ENCODE measurements at regions not wholly inside any gene's neighbourhood (a gene's known extent, or its start where the extent isn't known, plus 50 kb on each side); places are given as distances from the start of the nearest gene placed in this dataset.
"Not testable (repeated sequence)": the region's sequence is repeated elsewhere in the genome, so short reads cannot be mapped to it uniquely, and the experiment has no call there.

DNA sequence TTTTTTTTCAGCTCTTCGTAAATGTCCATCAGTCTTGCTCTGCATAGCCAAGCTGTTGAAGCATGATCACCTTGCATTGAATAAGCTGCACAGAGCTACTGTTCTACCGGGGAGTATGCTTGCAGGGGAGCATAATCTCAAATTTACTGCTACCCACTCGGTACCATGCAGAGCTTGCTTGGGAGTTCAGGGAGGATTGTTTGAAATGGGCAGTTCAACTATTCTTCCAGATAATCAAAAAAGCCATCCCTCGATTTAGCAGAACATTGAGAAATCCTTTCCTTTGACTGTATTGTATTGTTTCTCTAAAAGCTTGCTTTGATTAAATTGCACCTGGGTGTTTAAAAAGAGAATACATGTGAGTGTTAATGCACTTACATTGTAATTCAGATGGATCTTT lies 332.6 kb downstream of the UTRN start:
- no peaks in the 10 kb centered on the region for H3K36me3 ChIP-seq (ENCODE audit: control insufficient read depth, insufficient read depth, low read length)
- H3K4me3 ChIP-seq (ENCODE audit: low read depth, low read length) = no peak overlapping the region
- H3K27me3 ChIP-seq (ENCODE audit: control insufficient read depth, insufficient read depth, low read length) = no peaks in the 10 kb centered on the region
- peaks cover 35% of the 10 kb centered on the region for H3K4me1 ChIP-seq (ENCODE audit: control insufficient read depth, insufficient read depth, low read length)
- no peaks in the 10 kb centered on the region for H3K9me3 ChIP-seq (ENCODE audit: control insufficient read depth, insufficient read depth, low read length)
- no peak overlapping the region for H3K9ac ChIP-seq (ENCODE audit: low read depth, low read length)

DNA sequence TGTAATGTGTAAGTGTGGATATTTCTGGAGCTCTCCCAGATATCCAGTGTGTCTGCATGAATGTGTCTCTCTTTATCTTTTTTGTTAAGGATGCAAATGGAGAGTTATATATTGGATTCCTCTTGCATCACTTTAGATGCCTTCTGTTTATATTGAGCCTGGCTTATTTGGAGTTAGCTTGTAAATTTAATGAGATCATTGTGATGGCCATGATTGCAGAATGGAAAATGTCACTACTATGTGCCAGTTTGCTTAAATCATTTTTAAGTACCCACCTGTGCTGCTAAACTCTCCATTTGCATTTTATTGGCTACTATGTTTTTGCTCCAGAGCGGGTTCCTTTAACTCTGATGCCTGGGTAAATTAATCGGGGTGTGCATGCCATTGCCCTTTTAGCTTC lies 334.8 kb downstream of the UTRN start:
- Histone ChIP-seq H3K9me3 (ENCODE audit: control insufficient read depth, insufficient read depth, low read length) (no peaks in the 10 kb centered on the region), H3K4me3 (ENCODE audit: low read depth, low read length) (no peak overlapping the region), H3K4me1 (ENCODE audit: control insufficient read depth, insufficient read depth, low read length) (peaks cover 18% of the 10 kb centered on the region), H3K36me3 (ENCODE audit: control insufficient read depth, insufficient read depth, low read length) (no peaks in the 10 kb centered on the region), H3K27me3 (ENCODE audit: control insufficient read depth, insufficient read depth, low read length) (no peaks in the 10 kb centered on the region), H3K9ac (ENCODE audit: low read depth, low read length) (no peak overlapping the region)

DNA sequence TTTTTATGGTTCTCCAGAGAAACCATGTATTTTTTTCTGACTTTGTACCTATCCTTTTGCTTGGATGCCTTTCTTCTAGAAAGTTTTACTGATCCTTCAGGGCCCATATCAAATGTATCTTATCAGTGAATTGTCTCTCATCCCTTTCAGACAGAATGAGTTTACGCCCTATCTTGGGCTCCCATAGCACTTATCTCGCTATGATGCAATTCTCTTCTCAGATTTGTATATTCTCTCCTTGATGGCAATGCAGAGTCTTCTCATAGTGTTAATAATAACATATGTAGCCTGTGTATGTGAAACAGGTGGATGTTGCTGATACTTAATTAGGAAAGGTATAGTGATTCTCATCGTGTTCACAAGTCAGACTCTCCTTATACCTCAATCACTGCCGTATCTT lies 336.2 kb downstream of the UTRN start:
- Histone ChIP-seq H3K9me3 (ENCODE audit: control insufficient read depth, insufficient read depth, low read length) (no peaks in the 10 kb centered on the region), H3K9ac (ENCODE audit: low read depth, low read length) (no peak overlapping the region), H3K27me3 (ENCODE audit: control insufficient read depth, insufficient read depth, low read length) (no peaks in the 10 kb centered on the region), H3K4me1 (ENCODE audit: control insufficient read depth, insufficient read depth, low read length) (peaks cover 18% of the 10 kb centered on the region), H3K4me3 (ENCODE audit: low read depth, low read length) (no peak overlapping the region), H3K36me3 (ENCODE audit: control insufficient read depth, insufficient read depth, low read length) (no peaks in the 10 kb centered on the region)

DNA sequence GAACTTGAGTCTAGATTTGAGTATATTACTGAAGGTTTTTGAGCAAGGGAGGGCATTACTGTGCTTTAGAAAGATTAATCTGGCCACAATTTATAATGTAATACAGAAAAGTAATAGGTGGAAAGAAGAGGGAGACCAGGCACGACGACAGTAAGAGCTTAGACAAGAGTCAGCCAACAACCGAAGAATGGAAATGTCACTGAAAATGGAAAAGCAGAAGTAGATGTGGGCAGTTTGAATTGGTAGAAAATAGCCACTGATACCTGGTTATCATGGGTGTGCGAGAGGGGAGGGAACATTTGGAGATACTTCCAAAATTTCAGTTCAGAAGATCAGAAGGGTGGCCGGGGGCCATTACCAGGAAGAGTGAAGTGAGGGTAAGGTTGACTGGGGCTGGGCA lies 339.1 kb downstream of the UTRN start:
- Histone ChIP-seq H3K9me3 (ENCODE audit: control insufficient read depth, insufficient read depth, low read length) (no peaks in the 10 kb centered on the region), H3K4me3 (ENCODE audit: low read depth, low read length) (no peak overlapping the region), H3K27me3 (ENCODE audit: control insufficient read depth, insufficient read depth, low read length) (no peaks in the 10 kb centered on the region), H3K9ac (ENCODE audit: low read depth, low read length) (no peak overlapping the region), H3K36me3 (ENCODE audit: control insufficient read depth, insufficient read depth, low read length) (no peaks in the 10 kb centered on the region), H3K4me1 (ENCODE audit: control insufficient read depth, insufficient read depth, low read length) (peaks cover 4% of the 10 kb centered on the region)

DNA sequence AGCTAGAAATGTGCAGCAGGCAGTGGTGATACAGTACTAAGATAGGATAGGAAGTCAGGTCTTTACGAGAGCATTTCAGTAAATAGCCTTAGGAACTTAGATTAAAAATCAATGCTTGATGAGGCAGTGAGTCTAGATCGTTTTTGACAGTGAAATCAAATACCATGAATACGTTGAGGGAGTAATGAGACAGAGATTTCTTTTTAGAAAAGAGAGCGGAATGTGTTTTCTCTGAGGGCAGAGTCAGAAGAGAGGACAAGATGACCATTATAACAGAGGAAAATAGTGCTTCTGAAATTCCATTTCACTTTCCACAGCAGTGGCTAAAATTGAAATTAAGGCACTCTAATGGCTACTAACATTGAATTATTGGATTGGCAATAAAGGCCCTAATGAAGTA lies 339.6 kb downstream of the UTRN start:
- Histone ChIP-seq H3K9me3 (ENCODE audit: control insufficient read depth, insufficient read depth, low read length) (no peaks in the 10 kb centered on the region), H3K27me3 (ENCODE audit: control insufficient read depth, insufficient read depth, low read length) (no peaks in the 10 kb centered on the region), H3K4me3 (ENCODE audit: low read depth, low read length) (no peak overlapping the region), H3K9ac (ENCODE audit: low read depth, low read length) (no peak overlapping the region), H3K36me3 (ENCODE audit: control insufficient read depth, insufficient read depth, low read length) (no peaks in the 10 kb centered on the region), H3K4me1 (ENCODE audit: control insufficient read depth, insufficient read depth, low read length) (peaks cover 3% of the 10 kb centered on the region)

DNA sequence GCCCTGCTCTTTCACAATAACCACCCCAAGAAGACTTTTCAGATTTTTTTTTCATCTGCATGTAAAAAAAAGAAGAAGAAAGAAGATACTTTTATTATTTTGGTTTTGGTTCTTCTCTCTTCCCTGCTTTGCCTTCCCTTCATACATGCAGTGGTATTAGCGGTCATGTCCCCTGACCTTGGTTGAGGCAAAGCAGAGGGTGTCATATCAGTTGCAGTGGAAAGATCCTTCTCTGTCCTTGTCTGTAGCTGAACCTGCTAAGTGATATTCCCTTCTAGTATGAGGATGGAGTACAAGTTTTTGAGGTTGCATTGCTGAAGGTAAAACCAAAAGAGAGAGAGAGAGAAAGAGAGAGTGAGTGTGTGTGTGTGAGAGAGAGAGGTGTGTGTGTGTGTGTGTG lies 345.7 kb downstream of the UTRN start:
- Histone ChIP-seq H3K36me3 (ENCODE audit: control insufficient read depth, insufficient read depth, low read length) (no peaks in the 10 kb centered on the region), H3K9me3 (ENCODE audit: control insufficient read depth, insufficient read depth, low read length) (no peaks in the 10 kb centered on the region), H3K4me1 (ENCODE audit: control insufficient read depth, insufficient read depth, low read length) (no peaks in the 10 kb centered on the region), H3K9ac (ENCODE audit: low read depth, low read length) (no peak overlapping the region), H3K27me3 (ENCODE audit: control insufficient read depth, insufficient read depth, low read length) (no peaks in the 10 kb centered on the region), H3K4me3 (ENCODE audit: low read depth, low read length) (no peak overlapping the region)

DNA sequence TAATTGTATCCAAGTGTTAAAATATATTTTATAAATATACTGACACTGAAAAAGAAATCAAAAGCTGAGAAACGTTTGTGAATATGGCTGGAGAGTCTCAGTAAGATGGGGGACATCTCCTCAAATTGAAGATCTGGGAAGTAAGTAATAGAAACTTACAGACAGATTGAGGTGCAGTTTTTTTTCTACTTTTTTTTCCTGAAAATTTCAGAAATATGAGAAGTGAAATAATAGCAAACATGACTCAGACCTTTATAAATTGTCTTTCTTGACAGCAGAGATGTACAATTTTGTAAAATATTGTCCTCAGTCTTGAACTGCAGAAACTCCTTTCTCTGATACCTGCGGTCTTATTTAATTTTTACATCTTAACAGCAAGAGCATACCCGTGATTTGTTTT lies 347.1 kb downstream of the UTRN start:
- H3K4me3 ChIP-seq (ENCODE audit: low read depth, low read length) = no peak overlapping the region
- H3K27me3 ChIP-seq (ENCODE audit: control insufficient read depth, insufficient read depth, low read length) = no peaks in the 10 kb centered on the region
- no peaks in the 10 kb centered on the region for H3K9me3 ChIP-seq (ENCODE audit: control insufficient read depth, insufficient read depth, low read length)
- no peak overlapping the region for H3K9ac ChIP-seq (ENCODE audit: low read depth, low read length)
- no peaks in the 10 kb centered on the region for H3K4me1 ChIP-seq (ENCODE audit: control insufficient read depth, insufficient read depth, low read length)
- H3K36me3 ChIP-seq (ENCODE audit: control insufficient read depth, insufficient read depth, low read length) = no peaks in the 10 kb centered on the region

DNA sequence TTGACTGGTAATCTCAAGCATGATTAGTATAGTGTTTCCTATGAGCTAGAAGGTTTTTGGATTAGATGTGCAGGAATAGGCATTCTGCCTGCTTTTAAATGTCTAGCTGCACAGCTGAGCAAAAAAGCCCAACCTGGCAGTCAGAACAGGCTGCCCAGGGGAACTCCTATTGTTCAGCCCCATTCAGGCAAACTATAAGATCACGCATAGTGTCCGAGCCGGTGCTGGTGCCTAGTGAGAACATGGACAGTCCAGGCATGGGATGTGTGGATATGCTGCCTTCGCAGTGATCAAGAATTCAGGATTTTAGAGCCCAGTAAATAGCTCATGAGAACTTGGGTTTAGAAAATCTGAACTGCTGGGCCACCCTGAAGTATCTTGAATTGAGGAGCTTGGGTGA lies 348.8 kb downstream of the UTRN start:
- no peaks in the 10 kb centered on the region for H3K27me3 ChIP-seq (ENCODE audit: control insufficient read depth, insufficient read depth, low read length)
- H3K9me3 ChIP-seq (ENCODE audit: control insufficient read depth, insufficient read depth, low read length) = no peaks in the 10 kb centered on the region
- no peak overlapping the region for H3K9ac ChIP-seq (ENCODE audit: low read depth, low read length)
- H3K4me3 ChIP-seq (ENCODE audit: low read depth, low read length) = no peak overlapping the region
- no peaks in the 10 kb centered on the region for H3K36me3 ChIP-seq (ENCODE audit: control insufficient read depth, insufficient read depth, low read length)
- H3K4me1 ChIP-seq (ENCODE audit: control insufficient read depth, insufficient read depth, low read length) = no peaks in the 10 kb centered on the region

DNA sequence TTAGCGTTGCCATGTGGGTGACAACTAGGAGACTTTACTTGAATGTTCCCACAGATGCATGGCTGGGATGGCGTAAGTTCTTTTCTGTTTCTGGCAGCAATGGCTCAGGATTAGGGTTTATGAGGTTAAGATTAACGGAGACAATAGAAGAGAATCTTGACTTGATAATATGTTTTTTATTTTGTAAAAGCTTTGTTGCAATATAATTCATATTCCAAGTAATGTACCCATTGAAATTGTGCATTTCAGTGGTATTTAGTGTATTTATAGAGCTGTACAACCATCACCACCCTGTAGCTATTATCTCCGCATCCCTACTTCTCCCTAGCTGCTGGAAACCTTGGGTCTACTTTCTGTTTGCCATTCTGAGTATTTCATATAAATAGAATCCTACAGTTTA lies 349.2 kb downstream of the UTRN start:
- Histone ChIP-seq H3K4me3 (ENCODE audit: low read depth, low read length) (no peak overlapping the region), H3K27me3 (ENCODE audit: control insufficient read depth, insufficient read depth, low read length) (no peaks in the 10 kb centered on the region), H3K9me3 (ENCODE audit: control insufficient read depth, insufficient read depth, low read length) (no peaks in the 10 kb centered on the region), H3K36me3 (ENCODE audit: control insufficient read depth, insufficient read depth, low read length) (no peaks in the 10 kb centered on the region), H3K4me1 (ENCODE audit: control insufficient read depth, insufficient read depth, low read length) (no peaks in the 10 kb centered on the region), H3K9ac (ENCODE audit: low read depth, low read length) (no peak overlapping the region)

DNA sequence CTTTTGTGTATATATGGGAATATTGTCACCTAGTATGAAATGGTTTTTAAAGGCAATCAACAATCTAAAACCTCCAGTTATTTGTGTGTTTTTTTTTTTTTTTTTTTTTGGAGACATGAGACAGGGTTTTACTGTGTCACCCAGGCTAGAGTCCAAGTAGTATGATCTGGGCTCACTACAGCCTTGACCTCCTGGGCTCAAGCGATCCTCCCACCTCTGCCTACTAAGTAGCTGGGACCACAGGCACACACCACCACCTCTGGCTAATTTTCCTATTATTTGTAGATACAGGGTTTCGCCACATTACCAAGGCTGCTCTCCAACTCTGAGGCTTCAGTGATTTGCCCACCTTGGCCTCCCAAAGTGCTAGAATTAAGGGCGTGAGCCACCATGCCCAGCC lies 349.9 kb downstream of the UTRN start:
- Histone ChIP-seq H3K36me3 (ENCODE audit: control insufficient read depth, insufficient read depth, low read length) (no peaks in the 10 kb centered on the region), H3K9me3 (ENCODE audit: control insufficient read depth, insufficient read depth, low read length) (no peaks in the 10 kb centered on the region), H3K27me3 (ENCODE audit: control insufficient read depth, insufficient read depth, low read length) (no peaks in the 10 kb centered on the region), H3K9ac (ENCODE audit: low read depth, low read length) (no peak overlapping the region), H3K4me3 (ENCODE audit: low read depth, low read length) (no peak overlapping the region), H3K4me1 (ENCODE audit: control insufficient read depth, insufficient read depth, low read length) (no peaks in the 10 kb centered on the region)

DNA sequence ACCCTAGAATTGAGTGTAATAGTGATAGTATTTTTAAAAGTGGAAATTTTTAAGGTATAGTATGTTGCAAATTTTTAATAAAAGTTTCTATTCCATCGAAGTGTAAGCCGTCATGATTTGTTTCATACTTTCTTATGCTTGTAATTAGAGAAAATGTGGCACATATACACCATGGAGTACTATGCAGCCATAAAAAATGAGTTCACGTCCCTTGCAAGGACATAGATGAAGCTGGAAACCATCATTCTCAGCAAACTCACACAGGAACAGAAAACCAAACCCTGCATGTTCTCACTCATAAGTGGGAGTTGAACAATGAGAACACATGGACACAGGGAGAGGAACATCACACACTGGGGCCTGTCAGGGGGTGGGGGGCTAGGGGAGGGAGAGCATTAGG lies 350.9 kb downstream of the UTRN start:
- not testable (repeated sequence) for H3K36me3 ChIP-seq (ENCODE audit: control insufficient read depth, insufficient read depth, low read length); H3K9me3 ChIP-seq (ENCODE audit: control insufficient read depth, insufficient read depth, low read length); H3K9ac ChIP-seq (ENCODE audit: low read depth, low read length); H3K4me1 ChIP-seq (ENCODE audit: control insufficient read depth, insufficient read depth, low read length); H3K4me3 ChIP-seq (ENCODE audit: low read depth, low read length); H3K27me3 ChIP-seq (ENCODE audit: control insufficient read depth, insufficient read depth, low read length)

DNA sequence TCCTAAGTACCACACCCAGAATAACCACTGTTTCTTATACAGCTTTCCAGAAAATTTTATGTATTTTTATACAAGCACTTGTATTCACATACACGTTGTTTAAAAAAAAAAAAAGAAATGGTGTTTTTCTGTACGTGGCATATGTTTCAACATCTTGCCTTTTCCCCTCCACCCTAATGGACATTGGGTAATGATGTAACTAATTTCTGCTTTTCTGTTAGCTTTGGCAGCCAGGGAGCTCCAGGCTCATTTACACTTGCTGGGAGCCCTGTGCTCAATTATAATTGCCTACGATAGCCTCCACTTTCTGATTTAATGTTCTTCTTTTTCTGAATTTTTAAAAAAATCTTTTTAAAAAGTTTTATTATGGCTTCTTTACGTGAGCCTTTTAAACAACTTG lies 352.4 kb downstream of the UTRN start:
- no peak overlapping the region for H3K4me3 ChIP-seq (ENCODE audit: low read depth, low read length)
- no peaks in the 10 kb centered on the region for H3K36me3 ChIP-seq (ENCODE audit: control insufficient read depth, insufficient read depth, low read length)
- H3K4me1 ChIP-seq (ENCODE audit: control insufficient read depth, insufficient read depth, low read length) = no peaks in the 10 kb centered on the region
- H3K9me3 ChIP-seq (ENCODE audit: control insufficient read depth, insufficient read depth, low read length) = no peaks in the 10 kb centered on the region
- no peaks in the 10 kb centered on the region for H3K27me3 ChIP-seq (ENCODE audit: control insufficient read depth, insufficient read depth, low read length)
- H3K9ac ChIP-seq (ENCODE audit: low read depth, low read length) = no peak overlapping the region

DNA sequence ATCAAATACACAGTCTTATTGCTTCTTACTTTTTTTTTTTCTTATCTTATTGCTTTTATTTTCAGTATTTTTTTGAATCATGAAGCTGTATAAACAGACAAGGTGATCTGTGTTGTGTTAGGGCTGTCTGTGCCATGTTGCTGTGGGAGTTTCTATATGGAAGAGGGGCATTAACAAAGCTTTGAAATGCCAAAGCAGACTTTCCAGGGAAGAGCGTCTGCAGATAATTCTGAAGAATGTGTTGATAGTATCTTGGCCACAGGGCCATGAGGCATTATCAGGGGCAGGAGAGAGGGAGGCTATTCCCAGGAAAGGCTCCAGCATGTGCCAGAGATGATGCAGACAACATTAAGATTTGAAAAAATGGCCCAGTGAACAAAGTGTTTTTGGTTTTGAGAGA lies 354.5 kb downstream of the UTRN start:
- Histone ChIP-seq H3K9me3 (ENCODE audit: control insufficient read depth, insufficient read depth, low read length) (no peaks in the 10 kb centered on the region), H3K9ac (ENCODE audit: low read depth, low read length) (no peak overlapping the region), H3K4me1 (ENCODE audit: control insufficient read depth, insufficient read depth, low read length) (peaks cover 4% of the 10 kb centered on the region), H3K27me3 (ENCODE audit: control insufficient read depth, insufficient read depth, low read length) (no peaks in the 10 kb centered on the region), H3K4me3 (ENCODE audit: low read depth, low read length) (no peak overlapping the region), H3K36me3 (ENCODE audit: control insufficient read depth, insufficient read depth, low read length) (no peaks in the 10 kb centered on the region)
